Ovary (tissue), 3 donors: ENCODE measurements at regions not wholly inside any gene's neighbourhood (a gene's known extent, or its start where the extent isn't known, plus 50 kb on each side); places are given as distances from the start of the nearest gene placed in this dataset.
"Not testable (repeated sequence)": the region's sequence is repeated elsewhere in the genome, so short reads cannot be mapped to it uniquely, and the experiment has no call there.

Source experiments
- CTCF ChIP-seq, 3 donors: fragments of 450-650 bp in 2 of 3; fragments of 200-600 bp in 1 of 3; IDR thresholded peaks; one replicate each; pipeline versions ENCODE4 v1.5.1 to v1.8.0; 2016 to 2022; ENCODE audit warnings: antibody characterized with exemption in 3 of 3, mild to moderate bottlenecking in 1 of 3
- EP300 ChIP-seq: sonication (generic); formaldehyde crosslinking; IDR thresholded peaks from one replicate; pipeline ENCODE4 v1.6.1; 2017; ENCODE audit warnings: antibody characterized with exemption
- POLR2A ChIP-seq: fragments of 450-650 bp; IDR thresholded peaks from one replicate; pipeline ENCODE4 v1.6.1; 2017; ENCODE audit warnings: antibody characterized with exemption, mild to moderate bottlenecking, moderate library complexity
- donor health status: DM: no; HTN: no; CAD: no.

GRCh38 chr1:96915701-96916100 lies 194.1 kb downstream of the PTBP2 start:
- not testable (repeated sequence) for TF ChIP-seq EP300; CTCF (IDR thresholded peaks at IDR 0.05); POLR2A
